H1 (cell line): ENCODE measurements at regions not wholly inside any gene's neighbourhood (a gene's known extent, or its start where the extent isn't known, plus 50 kb on each side); places are given as distances from the start of the nearest gene placed in this dataset.

Source experiments
- GTF2F1 ChIP-seq: IDR thresholded peaks from 2 replicates; pipeline ENCODE4 v1.6.1; 2012; ENCODE audit warnings: low read depth, low read length, improper control_type of control experiment, borderline replicate concordance
- HDAC2 ChIP-seq, 2 experiments: fragments of 300-600 bp in 1 of 2; sonication (generic) in 1 of 2; IDR thresholded peaks; 2 replicates each; pipeline ENCODE4 v1.6.1; 2011 to 2012; ENCODE audit warnings: low read depth in 2 of 2, low read length in 2 of 2, mild to moderate bottlenecking in 2 of 2, moderate library complexity in 2 of 2, borderline replicate concordance in 1 of 2, inconsistent platforms in 1 of 2
- KDM1A ChIP-seq: fragments of 200-600, 300-600 bp; sonication (generic); IDR thresholded peaks from 2 replicates; pipeline ENCODE4 v1.7.1; 2016; ENCODE audit warnings: mild to moderate bottlenecking, low read length, borderline replicate concordance
- KDM4A ChIP-seq: IDR thresholded peaks from one replicate; pipeline ENCODE4 v1.7.1; 2012; ENCODE audit warnings: low read depth, mild to moderate bottlenecking, moderate library complexity, low read length, inconsistent platforms; ENCODE audit not compliant: severe bottlenecking
- KDM5A ChIP-seq: fragments of 200-600 bp; IDR thresholded peaks from 2 replicates; pipeline ENCODE4 v1.7.1; 2012; ENCODE audit warnings: mild to moderate bottlenecking, low read length, inconsistent platforms, mixed read lengths
- NANOG ChIP-seq: IDR thresholded peaks from 2 replicates; pipeline ENCODE4 v1.6.1; 2011; ENCODE audit warnings: low read length, low read depth, mild to moderate bottlenecking, inconsistent platforms; ENCODE audit not compliant: insufficient read depth, poor library complexity, severe bottlenecking
- POU5F1 ChIP-seq: IDR thresholded peaks from 2 replicates; pipeline ENCODE4 v1.6.1; 2011; ENCODE audit warnings: low read depth, mild to moderate bottlenecking, low read length, moderate library complexity
- RBBP5 ChIP-seq: IDR thresholded peaks from 2 replicates; pipeline ENCODE4 v1.7.1; 2012; ENCODE audit warnings: low read depth, mild to moderate bottlenecking, inconsistent platforms, low read length, moderate library complexity, borderline replicate concordance
- SUZ12 ChIP-seq: fragments of 200-600 bp; sonication (generic); IDR thresholded peaks from 2 replicates; pipeline ENCODE4 v1.6.1; 2012; ENCODE audit warnings: mild to moderate bottlenecking, inconsistent platforms, low read length, moderate library complexity, mixed read lengths
- TBP ChIP-seq: IDR thresholded peaks from 2 replicates; pipeline ENCODE4 v1.6.1; 2011; ENCODE audit warnings: low read depth, low read length, improper control_type of control experiment
- ZNF274 ChIP-seq: IDR thresholded peaks from 2 replicates; pipeline ENCODE4 v1.7.0; 2012; ENCODE audit warnings: low read length, borderline replicate concordance; ENCODE audit errors: extremely low read depth
- TF ChIP-seq, protein P1 (sequence below): fragments of 300-600 bp; sonication (generic); IDR thresholded peaks from 2 replicates; pipeline ENCODE4 v1.7.1; 2012; ENCODE audit warnings: low read length, moderate library complexity, mild to moderate bottlenecking, inconsistent platforms; ENCODE audit not compliant: insufficient replicate concordance

DNA sequence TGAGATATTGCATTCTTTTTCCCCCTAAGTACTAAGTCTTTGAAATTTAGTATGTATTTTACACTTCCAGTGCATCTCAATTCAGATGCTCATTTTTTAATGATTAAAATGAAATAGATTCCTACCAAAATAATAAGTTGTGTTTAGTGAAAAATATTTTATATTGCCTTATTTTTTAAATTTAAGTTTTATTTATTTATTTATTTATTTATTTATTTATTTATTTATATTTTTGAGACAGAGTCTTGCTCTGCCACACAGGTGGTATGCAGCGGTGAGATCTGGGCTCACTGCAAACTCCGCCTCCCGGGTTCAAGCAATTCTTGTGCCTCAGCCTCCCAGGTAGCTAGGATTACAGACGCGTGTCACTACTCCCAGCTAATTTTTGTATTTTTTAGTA, 95.5 kb downstream of the RPS24 start (continued):
- TF ChIP-seq, protein P1, sequence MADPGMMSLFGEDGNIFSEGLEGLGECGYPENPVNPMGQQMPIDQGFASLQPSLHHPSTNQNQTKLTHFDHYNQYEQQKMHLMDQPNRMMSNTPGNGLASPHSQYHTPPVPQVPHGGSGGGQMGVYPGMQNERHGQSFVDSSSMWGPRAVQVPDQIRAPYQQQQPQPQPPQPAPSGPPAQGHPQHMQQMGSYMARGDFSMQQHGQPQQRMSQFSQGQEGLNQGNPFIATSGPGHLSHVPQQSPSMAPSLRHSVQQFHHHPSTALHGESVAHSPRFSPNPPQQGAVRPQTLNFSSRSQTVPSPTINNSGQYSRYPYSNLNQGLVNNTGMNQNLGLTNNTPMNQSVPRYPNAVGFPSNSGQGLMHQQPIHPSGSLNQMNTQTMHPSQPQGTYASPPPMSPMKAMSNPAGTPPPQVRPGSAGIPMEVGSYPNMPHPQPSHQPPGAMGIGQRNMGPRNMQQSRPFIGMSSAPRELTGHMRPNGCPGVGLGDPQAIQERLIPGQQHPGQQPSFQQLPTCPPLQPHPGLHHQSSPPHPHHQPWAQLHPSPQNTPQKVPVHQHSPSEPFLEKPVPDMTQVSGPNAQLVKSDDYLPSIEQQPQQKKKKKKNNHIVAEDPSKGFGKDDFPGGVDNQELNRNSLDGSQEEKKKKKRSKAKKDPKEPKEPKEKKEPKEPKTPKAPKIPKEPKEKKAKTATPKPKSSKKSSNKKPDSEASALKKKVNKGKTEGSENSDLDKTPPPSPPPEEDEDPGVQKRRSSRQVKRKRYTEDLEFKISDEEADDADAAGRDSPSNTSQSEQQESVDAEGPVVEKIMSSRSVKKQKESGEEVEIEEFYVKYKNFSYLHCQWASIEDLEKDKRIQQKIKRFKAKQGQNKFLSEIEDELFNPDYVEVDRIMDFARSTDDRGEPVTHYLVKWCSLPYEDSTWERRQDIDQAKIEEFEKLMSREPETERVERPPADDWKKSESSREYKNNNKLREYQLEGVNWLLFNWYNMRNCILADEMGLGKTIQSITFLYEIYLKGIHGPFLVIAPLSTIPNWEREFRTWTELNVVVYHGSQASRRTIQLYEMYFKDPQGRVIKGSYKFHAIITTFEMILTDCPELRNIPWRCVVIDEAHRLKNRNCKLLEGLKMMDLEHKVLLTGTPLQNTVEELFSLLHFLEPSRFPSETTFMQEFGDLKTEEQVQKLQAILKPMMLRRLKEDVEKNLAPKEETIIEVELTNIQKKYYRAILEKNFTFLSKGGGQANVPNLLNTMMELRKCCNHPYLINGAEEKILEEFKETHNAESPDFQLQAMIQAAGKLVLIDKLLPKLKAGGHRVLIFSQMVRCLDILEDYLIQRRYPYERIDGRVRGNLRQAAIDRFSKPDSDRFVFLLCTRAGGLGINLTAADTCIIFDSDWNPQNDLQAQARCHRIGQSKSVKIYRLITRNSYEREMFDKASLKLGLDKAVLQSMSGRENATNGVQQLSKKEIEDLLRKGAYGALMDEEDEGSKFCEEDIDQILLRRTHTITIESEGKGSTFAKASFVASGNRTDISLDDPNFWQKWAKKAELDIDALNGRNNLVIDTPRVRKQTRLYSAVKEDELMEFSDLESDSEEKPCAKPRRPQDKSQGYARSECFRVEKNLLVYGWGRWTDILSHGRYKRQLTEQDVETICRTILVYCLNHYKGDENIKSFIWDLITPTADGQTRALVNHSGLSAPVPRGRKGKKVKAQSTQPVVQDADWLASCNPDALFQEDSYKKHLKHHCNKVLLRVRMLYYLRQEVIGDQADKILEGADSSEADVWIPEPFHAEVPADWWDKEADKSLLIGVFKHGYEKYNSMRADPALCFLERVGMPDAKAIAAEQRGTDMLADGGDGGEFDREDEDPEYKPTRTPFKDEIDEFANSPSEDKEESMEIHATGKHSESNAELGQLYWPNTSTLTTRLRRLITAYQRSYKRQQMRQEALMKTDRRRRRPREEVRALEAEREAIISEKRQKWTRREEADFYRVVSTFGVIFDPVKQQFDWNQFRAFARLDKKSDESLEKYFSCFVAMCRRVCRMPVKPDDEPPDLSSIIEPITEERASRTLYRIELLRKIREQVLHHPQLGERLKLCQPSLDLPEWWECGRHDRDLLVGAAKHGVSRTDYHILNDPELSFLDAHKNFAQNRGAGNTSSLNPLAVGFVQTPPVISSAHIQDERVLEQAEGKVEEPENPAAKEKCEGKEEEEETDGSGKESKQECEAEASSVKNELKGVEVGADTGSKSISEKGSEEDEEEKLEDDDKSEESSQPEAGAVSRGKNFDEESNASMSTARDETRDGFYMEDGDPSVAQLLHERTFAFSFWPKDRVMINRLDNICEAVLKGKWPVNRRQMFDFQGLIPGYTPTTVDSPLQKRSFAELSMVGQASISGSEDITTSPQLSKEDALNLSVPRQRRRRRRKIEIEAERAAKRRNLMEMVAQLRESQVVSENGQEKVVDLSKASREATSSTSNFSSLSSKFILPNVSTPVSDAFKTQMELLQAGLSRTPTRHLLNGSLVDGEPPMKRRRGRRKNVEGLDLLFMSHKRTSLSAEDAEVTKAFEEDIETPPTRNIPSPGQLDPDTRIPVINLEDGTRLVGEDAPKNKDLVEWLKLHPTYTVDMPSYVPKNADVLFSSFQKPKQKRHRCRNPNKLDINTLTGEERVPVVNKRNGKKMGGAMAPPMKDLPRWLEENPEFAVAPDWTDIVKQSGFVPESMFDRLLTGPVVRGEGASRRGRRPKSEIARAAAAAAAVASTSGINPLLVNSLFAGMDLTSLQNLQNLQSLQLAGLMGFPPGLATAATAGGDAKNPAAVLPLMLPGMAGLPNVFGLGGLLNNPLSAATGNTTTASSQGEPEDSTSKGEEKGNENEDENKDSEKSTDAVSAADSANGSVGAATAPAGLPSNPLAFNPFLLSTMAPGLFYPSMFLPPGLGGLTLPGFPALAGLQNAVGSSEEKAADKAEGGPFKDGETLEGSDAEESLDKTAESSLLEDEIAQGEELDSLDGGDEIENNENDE, result no peak
- TF ChIP-seq KDM4A (no peak), KDM5A (no peak), SUZ12 (no peak), NANOG (no peak), HDAC2 (IDR thresholded peaks at IDR 0.05; ENCODE audit: borderline replicate concordance in 1 of 2, low read depth in 2 of 2, low read length in 2 of 2) (no peak), ZNF274 (no peak), RBBP5 (no peak), GTF2F1 (no peak), POU5F1 (no peak), TBP (no peak), KDM1A (no peak)
